HG03439 (cell line): ENCODE measurements at regions not wholly inside any gene's neighbourhood (a gene's known extent, or its start where the extent isn't known, plus 50 kb on each side); places are given as distances from the start of the nearest gene placed in this dataset.

Experiments used
- ATAC-seq: cut with Tn5 transposase; IDR thresholded peaks from one replicate; pipeline ENCODE4 v1.9.1; 2021; ENCODE audit warnings: mild to moderate bottlenecking, moderate library complexity; ENCODE audit not compliant: unreplicated experiment

DNA sequence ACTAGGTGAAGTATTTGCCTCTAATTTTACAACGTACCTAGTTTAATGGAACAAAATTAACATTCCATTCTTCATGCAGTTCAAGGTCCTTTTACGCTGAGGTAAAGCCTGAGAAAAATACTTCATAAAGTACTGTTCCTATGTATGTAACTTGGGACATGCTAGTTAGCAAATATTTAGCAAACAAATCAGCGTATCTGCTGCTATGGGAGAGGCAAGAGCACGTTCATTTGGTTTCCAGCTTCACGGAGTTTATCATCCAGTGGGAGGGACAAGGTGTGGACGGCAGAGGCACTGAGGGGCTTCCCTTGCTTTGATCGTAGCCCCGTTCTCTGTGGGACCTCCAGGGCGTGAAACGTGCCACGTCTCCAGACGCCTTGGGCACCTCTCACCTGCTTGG is 248.8 kb downstream of the IRS2 start:
- no peak for ATAC-seq

DNA sequence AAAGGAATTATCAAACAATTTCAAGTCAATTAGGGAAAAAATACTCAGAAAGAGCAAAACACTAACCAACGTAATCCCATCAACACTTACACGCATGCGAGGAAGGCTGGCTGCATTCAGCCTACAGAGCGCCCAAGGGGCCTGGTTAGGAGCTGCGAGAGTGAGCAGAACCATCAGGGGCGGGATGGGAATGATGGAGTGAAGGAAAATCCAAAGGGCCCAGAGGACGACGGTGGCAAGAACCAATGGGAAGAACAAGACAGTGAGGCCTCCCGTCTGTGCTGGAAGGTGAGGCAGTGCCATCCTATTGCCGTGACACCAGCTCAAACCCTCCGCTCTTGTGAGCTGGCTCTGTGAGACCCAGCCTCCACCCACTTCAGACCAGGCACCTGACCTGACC is 253.0 kb downstream of the IRS2 start:
- no peak for ATAC-seq

DNA sequence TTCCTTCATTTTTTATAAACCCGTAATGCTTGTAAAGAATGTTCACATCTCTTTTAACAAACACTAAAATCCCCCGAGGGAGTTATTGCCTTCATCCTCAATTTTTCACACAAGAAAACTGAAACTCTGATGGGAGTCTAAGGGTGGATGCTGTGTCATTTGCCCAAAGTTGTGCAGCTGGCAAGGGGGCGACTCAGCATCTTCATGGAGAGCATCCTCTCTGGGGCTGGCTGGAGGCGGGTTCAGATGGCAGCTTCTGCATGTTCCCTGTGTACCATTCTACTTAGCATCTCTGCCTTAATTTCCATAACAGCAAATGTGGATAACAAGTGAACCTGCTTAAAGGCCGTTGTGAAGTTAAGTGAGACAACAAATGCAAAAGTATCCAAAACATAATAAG is 256.4 kb downstream of the IRS2 start:
- no peak for ATAC-seq

DNA sequence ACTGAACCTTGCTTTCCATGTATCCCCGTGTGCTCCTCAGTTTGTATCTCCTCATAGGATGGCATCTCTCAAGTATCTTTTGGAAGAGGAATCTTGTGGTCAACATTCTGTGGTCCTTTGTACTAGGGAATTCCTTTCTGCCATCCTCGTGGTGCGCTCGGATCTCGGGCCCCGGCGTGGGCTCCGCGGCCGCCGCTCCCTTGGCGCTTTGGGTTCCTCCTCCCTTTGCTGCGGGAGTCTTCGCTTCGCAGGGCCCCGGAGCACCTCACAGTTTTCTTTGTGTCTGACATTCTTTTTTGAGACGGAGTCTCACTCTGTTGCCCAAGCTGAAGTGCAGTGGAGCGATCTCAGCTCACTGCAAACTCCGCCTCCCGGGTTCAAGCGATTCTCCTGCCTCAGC is 264.7 kb downstream of the IRS2 start:
- no peak for ATAC-seq

DNA sequence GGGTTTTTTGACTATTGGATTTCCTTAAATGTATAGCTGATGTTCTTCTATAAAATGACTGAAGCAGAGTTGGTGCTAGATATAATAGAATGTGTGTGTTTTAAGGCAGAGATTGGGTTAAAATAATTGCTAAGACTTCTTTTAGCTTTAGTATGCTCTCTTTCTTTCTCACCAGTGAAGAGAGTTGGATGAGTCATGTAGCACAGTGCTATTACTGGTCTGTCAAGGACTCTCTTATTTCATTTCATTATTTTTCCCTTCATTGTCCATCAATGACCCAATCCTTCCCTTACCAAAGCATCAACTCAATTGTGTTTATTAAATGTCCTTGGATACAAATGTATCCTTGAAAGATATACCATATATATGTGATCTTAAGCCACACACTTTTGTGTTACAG is 268.9 kb downstream of the IRS2 start:
- no peak for ATAC-seq

DNA sequence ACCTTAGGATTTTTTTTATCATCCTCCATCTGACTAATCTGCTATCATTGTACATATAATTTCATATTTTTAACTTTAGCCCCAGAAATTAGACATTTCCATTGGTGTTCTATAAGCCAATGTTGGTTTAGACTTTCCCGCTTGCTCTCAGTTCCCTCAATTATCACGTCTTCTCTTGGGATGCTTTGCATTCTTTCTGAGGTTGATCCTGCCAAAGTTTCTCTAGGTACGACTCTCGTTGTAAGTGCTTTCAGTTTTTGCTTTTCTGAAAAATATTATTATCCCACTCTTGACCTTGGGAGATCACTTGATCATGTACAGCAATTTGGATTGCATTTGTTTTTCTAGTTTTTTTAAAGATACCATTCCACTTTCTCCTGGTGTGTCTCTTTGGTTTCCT is 270.2 kb downstream of the IRS2 start:
- no peak for ATAC-seq

DNA sequence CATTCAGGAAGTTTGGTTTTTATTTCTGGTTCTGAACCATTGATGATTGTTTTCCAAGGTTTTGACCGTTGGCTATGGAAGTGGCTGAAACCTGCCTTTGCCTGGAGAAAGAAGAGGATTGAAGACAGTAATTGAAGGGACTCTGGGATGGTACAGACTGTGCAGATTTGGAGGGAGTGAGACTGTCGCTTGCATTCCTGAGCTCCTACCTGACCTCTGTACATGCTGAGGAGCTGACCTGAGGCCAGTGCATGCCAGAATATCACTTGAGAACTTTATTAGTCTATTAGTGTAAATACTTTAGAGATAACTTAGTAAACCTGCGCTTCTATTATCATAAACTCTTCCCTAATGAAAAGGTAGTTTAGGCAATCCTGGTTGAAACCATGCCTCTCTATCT is 276.4 kb downstream of the IRS2 start:
- no peak for ATAC-seq

DNA sequence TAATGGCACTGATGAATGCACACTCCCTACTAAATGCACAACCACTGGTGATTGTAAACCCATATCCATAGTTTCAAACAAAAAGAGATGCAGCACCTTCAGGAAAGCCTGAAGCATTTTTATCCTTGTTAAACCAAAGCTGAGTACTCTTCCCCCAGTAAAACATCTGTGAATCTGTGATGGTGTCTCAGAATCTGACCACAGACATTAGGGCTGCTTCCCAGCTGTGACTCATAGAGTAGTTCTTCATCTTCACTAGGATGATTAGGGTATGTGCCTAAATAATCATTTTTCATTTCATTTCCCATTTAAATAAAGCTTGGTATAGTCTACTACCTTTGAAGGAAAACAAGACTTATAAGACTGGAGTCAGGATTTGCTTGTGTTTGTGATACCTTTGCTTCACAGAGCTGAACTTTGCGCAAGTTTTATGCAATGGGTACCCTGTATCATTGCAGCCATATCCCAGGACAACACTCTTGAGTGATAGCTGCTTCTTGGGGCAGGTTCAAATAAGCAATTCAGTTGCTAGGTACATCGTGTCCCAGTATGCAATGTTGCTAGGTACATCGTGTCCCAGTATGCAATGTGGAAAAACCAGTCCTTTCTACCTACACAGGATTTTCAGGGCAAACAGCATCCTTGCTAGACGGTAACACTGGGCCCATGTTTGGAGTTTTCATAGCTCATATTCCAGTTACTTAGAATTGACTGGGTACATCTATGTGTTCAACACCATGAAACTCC is 277.1 kb downstream of the IRS2 start:
- ATAC-seq = no peak

DNA sequence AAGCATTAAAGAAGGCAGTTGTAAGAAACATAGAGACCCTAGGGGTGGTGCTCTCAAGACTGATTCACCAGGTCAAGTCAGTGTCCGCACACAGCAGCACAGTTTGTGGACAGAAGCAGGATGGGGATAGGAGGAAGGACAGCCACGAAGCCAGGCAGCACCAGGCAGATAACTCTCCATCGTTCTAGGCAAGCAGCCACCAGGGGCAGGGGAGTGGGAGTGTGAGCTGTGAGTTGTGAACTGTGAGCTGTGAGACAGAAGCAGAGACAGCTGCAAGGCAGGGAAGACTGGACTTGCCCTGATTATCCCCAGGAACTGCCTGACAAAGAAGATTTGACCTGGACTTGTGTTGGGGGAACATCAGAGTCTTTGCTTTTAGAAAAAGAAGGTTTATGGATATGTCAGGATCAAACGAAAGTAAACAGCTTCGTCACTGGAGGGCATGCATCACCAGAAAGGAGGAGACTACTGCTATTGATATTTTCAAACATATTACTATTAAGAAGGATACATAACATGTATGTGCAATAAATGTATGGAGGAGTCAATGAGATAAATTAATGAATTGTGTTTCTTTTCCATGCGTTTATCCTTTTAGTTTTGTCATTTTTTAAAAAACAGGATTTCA is 286.1 kb downstream of the IRS2 start:
- ATAC-seq = no peak

DNA sequence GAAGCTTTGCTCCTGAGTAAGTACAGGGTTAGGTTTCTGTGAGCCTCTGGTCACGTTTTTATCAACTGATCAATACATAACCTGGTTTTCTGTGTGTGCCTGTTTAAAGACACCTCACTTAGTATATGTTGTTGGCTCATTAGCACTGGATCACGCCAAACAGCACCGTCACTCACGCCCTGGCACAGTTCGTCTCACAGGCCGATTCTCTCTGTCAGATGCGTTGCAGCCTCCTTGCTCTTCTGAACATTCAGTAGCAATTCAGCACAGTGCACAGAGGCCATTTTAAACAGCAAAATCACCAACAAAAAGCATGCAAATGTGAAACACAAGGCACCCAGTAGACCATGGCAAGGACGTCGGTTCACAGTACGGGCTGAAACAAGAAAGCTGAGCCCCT is 288.5 kb downstream of the IRS2 start:
- ATAC-seq = no peak

DNA sequence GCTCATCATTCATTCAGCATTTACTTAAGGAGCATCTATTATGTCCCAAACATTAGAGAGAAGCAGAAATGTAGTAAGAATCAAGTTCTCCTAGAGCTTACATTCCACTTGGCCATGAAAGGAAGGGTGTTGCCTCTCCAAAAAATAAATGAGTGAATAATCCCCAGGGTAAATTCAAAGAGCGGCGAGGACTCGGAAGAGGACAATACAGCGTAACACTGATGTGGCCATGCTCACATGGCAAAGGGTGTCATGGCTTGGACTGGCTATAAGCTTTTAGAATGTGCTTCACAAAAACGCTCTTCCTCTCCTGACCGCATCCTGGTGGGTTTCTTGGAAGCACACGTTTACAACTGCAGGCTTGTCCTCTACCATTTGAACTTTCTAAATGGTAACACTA is 290.2 kb downstream of the IRS2 start:
- ATAC-seq = no peak

DNA sequence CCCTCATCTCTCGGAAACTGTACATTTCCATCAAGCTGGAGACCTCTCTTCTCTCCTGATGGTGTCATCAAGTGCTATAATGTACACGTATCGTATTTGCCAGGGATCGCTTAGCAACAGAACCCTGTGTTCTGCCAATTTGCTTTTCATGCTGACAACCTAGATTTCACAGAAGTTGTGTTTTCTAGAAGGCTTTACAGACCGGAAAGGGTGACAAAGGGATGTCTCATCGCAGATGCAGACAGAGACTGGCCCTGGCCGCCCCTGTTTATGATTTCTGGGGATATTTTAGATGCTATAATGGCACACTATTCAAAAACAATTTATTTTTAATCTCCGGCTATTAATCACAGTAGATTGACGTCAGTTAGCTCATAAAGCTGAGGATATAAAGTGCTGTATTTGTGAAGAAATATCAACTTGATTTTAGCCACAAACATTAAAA is 291.4 kb downstream of the IRS2 start:
- no peak for ATAC-seq

DNA sequence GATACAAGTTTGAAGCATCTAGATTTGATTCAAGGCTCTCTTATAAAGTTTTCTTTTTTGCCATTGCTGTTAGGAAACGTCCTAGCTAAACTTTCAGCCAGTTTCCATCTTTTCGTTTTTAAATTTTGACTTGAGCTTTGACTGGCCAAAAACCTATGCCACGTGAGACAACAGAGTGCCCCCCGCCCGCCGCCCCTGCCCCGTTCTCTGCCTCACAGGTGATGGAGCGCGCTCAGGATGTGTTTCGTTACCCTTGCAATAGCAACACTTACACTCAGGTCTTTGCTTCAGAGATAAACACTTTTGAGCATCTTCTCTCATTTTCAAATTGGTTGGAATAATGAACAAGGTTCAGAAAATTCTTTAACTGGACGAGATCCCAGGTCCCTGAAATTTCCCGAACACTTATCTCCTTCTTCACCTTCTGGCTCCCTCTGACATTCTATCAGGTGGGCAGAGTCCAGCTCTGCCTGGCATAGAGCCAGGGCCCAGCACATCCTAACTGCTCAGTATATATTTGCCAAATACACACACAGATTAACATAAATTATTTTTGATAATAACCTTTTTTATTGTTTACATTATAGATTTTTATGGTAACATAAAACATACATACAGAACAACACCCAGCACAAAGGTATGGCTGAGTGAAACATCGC is 301.1 kb downstream of the IRS2 start:
- ATAC-seq = no peak

DNA sequence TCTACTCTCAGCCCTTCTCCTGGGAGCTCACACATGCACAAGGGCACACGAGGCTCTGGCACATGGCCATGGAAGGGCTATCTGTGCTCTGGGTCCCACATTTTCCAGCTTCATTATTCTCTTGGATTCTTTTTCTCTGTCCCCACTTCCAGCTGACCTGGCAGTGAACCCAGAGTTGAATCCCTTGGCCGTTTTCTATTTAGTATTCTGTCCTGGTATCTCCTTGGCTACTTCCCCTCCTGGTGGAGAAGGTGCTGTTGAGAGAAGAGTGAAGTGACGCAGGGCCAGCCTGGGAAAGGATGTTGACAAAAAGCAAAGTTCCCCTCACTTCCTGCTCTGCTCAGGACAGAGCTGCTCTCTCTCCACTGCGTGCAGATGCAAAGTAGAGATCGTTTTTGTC is 303.1 kb downstream of the IRS2 start:
- ATAC-seq = no peak

DNA sequence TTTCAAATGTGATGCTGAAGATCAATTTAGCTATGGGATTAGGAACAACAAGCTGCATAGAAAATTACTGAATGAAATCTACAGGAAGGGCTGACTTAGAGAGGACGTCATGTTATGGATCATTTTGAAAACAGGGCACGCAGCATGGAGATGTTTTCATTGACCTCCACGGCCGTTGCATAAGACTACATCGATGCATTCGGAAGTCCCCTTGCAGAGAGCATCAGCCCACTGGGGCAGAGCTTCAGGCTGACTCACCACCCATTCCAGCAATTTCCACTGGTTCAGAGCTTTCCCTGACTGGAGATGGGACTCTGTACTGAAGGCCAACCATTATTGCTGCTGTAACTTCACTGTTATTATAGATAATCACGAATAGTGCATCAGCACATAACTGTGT is 305.3 kb downstream of the IRS2 start:
- no peak for ATAC-seq

DNA sequence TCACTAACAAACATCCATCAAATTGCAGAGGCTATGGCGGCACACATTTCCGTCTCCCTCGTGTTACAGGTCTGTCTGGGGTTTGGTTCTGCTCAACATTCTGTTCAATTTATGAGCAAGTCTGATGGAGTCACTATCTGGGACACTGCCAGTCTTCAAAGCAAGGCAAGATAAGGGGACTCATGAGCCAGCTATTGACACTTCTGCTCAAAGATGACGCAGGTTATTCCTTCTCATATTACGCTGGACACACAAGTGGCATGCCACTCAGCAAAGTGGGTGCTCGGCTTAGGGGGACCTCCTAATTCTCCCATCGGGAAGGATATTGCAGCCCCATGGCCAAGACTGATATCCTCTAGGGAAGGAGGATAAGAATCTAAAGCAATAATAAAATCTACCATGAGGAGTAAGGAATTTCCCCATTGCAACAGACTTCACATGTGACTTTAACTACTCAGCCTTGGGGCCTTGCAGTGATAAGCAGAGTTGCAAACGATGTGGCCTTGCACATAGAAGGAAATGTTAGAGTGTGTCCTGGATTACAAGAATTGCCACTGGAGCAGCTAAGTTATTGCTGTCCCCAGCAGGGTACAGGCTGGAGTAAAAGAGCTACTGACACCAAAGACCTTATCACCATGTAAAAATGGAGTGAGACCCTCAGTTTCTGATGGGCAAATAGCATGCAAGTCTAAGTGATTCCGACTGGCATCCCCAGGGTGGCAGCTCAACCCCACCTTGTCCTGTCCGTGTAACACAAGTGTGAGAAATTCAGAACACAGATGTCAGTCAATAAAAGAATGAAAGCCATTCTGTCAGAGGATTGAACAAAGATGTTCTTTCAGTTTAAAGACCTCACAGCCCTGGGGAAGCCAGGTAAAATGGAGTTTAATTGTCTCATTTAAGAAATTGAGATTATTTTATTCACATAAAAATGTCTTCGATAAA is 306.1 kb downstream of the IRS2 start:
- no peak for ATAC-seq

DNA sequence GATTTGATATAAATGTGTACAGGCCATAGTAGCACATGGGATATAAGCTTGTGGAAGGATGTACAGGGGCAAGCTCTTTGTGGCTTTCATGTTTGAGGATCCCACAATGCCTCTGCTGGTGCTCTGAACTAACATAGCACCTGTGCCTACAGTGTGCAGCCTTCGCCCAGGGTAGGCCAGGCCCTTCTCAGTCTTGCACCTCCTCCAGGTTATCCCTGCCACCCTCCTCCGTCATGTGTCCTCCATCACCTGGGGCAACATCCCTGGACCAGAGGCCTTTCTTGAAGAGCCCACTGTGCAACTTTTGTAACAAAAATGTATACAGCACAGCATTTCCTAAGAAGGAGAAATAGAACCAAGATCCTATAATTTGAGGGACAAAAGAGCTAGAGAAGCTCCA is 306.8 kb downstream of the IRS2 start:
- ATAC-seq = no peak

DNA sequence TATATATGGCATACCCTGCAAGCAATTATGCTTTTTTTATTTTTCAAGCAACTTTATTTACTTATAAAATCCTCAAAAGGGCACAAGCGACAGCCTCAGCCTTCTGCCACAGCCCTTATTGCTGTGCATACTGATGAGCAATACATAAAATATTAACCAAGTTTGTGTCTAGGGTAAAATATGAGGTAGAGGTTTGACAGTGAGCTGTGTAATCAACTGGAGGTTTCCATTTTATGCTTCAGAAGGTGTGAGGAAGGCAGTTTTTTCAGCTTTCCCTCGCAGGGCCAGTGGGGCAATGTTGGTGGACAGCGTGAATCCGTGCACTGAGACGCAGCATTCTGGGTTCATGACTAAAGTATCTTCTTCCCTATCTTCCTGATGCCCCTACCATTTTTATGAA is 310.4 kb downstream of the IRS2 start:
- ATAC-seq = no peak

DNA sequence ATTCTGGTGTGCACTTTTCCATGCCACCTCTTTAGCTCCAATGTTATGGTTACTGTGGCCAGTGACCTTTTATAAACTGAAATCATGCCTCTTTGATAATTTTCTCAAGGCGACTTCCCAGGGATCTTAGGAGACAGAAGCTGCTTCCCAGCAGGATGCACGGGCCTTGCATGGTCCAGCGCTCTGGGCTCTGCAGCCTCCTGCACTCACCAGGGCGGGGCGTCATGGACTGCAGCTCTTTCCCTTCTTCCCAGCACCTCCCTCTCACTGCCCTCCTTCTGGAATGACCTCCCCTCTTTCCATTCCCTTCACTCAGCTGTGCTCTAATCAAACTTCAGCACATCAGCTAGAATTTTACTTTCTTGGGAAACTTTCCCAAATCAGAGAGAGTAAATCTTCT is 318.3 kb downstream of the IRS2 start:
- no peak for ATAC-seq

DNA sequence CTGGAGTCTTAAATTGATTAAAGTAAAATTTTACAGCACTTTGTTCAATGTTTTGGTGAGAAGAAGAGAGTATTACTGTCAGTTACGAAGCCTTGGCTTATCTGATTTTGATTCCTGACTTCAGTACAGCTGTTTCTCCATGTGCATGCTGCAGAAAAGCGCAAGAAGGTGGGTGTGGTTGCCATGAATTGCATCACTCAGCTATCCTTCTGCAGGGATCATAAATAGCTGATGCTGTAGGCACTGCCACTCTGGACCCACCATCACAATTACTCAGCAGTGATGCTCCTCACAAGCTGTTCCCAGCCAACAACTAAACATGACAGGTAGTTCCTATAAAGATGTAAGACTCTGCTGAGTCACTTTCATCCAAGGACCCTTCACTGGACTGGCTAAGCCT is 321.2 kb downstream of the IRS2 start:
- no peak for ATAC-seq
